ENCODE measurements at regions not wholly inside any gene's neighbourhood (a gene's known extent, or its start where the extent isn't known, plus 50 kb on each side); places are given as distances from the start of the nearest gene placed in this dataset.

DNA sequence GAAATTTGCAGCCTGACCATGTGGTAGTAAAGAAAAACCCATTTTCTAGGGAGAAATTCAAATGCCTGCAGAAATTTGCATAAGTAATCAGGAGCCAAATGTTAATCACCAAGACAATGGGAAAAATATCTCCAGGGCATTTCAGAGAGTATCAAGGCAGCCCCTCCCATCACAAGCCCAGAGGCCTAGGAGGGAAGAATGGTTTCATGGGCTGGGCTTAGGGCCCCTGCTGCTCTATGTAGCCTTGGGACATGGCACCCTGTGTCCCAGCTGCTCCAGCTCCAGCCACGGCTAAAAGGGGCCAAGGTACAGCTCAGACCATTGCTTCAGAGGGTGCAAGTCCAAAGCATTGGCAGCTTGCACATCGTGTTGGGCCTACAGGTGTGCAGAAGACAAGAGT is 117.2 kb upstream of the RALGAPA2 start:
- no peak overlapping the region for H3K4me3 ChIP-seq (ENCODE audit: low read depth, low read length)
- in situ Hi-C loops (cut with HindIII; ENCODE audit: low sequenced_read_pairs) = no loop called here
- no peak for DNase-seq (ENCODE audit: low read depth, low spot score)
- TF ChIP-seq CTCF (IDR thresholded peaks at IDR 0.05; ENCODE audit: low read depth, low read length) = no peak

DNA sequence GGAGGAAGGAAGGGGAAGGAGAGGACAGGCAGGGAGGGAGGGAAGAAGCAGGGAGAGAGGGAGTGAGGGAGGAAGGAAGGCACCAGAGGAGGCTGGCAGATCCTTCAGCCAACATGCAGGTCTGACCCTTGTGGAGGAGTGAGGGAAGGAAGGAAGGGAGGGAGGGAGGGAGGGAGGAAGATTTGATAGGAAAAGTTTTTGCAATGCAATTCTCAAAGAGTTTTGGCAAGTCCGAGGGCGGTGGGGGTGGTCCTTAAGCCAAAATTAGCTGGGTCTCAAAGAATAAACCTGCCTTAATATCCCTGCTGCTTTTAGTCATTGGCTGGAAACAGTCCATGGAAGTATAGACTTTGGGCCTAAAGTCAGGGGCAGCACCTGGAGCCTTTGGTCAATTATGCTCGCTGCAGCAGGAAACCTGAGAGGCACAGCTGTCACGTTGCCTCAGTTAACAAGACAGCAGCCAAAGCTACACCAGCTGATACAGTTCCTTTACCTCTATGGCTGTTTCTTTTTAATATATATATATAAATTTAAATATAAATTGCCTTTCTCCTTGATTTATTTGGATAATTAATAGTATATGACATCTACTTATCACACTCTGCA is 115.7 kb upstream of the RALGAPA2 start:
- in situ Hi-C loops (cut with HindIII; ENCODE audit: low sequenced_read_pairs) = no loop called here
- DNase-seq (ENCODE audit: low read depth, low spot score) = no peak
- TF ChIP-seq CTCF (IDR thresholded peaks at IDR 0.05; ENCODE audit: low read depth, low read length) = no peak
- H3K4me3 ChIP-seq (ENCODE audit: low read depth, low read length) = no peak overlapping the region

GRCh38 chr20:20824924-20825584 is 112.6 kb upstream of the RALGAPA2 start:
- in situ Hi-C loops (cut with HindIII; ENCODE audit: low sequenced_read_pairs) = no loop called here
- DNase-seq (ENCODE audit: low read depth, low spot score) = peak; percentile 3
- H3K4me3 ChIP-seq (ENCODE audit: low read depth, low read length) = no peak overlapping the region

GRCh38 chr20:20823476-20823881 is 111.0 kb upstream of the RALGAPA2 start:
- in situ Hi-C loops (cut with HindIII; ENCODE audit: low sequenced_read_pairs) = no loop called here
- TF ChIP-seq CTCF (IDR thresholded peaks at IDR 0.05; ENCODE audit: low read depth, low read length) = no peak
- no peak for DNase-seq (ENCODE audit: low read depth, low spot score)
- no peak overlapping the region for H3K4me3 ChIP-seq (ENCODE audit: low read depth, low read length)

More at GRCh38 chr20:20824924-20825584, 112.6 kb upstream of the RALGAPA2 start:
- TF ChIP-seq CTCF (IDR thresholded peaks at IDR 0.05; ENCODE audit: low read depth, low read length) = peak; percentile 60

DNA sequence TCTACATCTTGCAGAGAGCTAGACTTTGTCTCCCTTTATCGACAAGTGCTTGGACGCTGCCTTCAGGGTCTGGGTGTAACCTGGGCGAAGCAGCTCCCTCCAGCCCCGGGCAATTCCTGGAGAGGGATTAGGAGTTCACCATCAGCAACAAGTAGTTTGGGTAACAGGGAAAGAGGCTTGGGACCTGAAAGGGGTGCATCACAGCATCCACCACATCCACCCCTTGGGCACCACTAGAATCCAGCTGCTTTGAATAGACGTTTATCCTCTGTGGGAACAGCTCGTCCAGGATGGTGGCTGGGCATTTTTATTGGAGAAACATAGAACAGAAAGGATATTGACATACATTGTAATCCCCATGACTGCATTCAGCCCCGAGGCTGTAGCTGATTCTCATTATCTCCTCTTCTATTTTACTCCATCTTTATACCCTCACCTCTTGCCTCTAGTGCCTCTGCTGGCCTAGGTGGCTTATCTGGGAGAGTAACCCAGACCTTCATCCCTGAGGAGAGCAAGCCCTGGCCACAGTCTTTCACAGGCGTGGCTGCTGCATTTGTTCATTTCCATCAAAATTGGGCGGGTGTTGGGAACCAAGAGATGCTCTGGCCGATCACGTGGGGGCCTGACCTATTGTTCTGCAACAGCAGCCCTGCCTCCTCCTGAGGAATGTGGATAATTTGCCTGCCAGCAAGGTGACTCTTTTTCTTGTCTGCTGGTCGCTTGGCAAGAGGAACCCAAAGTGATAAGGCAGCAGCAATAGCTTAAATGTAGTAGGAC is 109.2 kb upstream of the RALGAPA2 start:
- no peak overlapping the region for H3K4me3 ChIP-seq (ENCODE audit: low read depth, low read length)
- in situ Hi-C loops (cut with HindIII; ENCODE audit: low sequenced_read_pairs) = no loop called here
- no peak for TF ChIP-seq CTCF (IDR thresholded peaks at IDR 0.05; ENCODE audit: low read depth, low read length)
- DNase-seq (ENCODE audit: low read depth, low spot score) = no peak

- in situ Hi-C loops (cut with HindIII; ENCODE audit: low sequenced_read_pairs) = no loop called here
- TF ChIP-seq CTCF (IDR thresholded peaks at IDR 0.05; ENCODE audit: low read depth, low read length) = no peak
- H3K4me3 ChIP-seq (ENCODE audit: low read depth, low read length) = no peak overlapping the region
- no peak for DNase-seq (ENCODE audit: low read depth, low spot score)
Observed at GRCh38 chr20:20820785-20821483, 108.5 kb upstream of the RALGAPA2 start.

Measured in astrocyte of the spinal cord (primary cell).